ENCODE measurements at regions not wholly inside any gene's neighbourhood (a gene's known extent, or its start where the extent isn't known, plus 50 kb on each side); places are given as distances from the start of the nearest gene placed in this dataset.

DNA sequence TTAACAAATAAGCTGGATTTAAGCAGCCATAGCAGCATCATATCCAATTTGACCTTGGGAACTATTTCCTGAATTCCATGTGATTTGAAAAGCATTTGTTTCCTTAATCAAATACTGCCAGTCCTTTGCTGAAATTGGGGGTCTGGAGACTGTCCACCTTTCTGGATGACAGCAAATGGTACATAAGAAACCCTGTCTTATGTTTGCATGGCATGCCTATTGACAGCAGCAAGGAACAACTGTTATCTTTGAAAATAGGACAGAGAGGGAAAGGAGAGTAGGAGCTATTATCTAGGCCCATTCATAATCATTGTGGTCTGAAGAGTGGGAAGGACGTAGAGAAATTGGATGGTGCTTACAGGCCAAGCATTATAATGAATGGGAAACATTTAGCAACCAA lies 129.2 kb upstream of the CTNNA2 start:
- DNase-seq (ENCODE audit: low read depth in 1 of 2, low spot score in 1 of 2), result no peak
- TF ChIP-seq GABPA (IDR thresholded peaks at IDR 0.05; ENCODE audit: low read depth) (no peak), SPI1 (IDR thresholded peaks at IDR 0.05; ENCODE audit: borderline replicate concordance, low read depth) (no peak), CTCF (IDR thresholded peaks at IDR 0.05; ENCODE audit: insufficient read depth, low read length) (no peak), POLR2AphosphoS5 (IDR thresholded peaks at IDR 0.05; ENCODE audit: low read depth) (no peak)
- TF ChIP-seq, protein P1, sequence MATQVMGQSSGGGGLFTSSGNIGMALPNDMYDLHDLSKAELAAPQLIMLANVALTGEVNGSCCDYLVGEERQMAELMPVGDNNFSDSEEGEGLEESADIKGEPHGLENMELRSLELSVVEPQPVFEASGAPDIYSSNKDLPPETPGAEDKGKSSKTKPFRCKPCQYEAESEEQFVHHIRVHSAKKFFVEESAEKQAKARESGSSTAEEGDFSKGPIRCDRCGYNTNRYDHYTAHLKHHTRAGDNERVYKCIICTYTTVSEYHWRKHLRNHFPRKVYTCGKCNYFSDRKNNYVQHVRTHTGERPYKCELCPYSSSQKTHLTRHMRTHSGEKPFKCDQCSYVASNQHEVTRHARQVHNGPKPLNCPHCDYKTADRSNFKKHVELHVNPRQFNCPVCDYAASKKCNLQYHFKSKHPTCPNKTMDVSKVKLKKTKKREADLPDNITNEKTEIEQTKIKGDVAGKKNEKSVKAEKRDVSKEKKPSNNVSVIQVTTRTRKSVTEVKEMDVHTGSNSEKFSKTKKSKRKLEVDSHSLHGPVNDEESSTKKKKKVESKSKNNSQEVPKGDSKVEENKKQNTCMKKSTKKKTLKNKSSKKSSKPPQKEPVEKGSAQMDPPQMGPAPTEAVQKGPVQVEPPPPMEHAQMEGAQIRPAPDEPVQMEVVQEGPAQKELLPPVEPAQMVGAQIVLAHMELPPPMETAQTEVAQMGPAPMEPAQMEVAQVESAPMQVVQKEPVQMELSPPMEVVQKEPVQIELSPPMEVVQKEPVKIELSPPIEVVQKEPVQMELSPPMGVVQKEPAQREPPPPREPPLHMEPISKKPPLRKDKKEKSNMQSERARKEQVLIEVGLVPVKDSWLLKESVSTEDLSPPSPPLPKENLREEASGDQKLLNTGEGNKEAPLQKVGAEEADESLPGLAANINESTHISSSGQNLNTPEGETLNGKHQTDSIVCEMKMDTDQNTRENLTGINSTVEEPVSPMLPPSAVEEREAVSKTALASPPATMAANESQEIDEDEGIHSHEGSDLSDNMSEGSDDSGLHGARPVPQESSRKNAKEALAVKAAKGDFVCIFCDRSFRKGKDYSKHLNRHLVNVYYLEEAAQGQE (IDR thresholded peaks at IDR 0.05; ENCODE audit: insufficient replicate concordance, low read depth), result no peak
- Histone ChIP-seq H3K27me3 (ENCODE audit: insufficient read depth, poor library complexity, severe bottlenecking) (no peaks in the 10 kb centered on the region), H3K4me3 (replicated peaks; ENCODE audit: insufficient read depth, low read length) (no peak overlapping the region), H3K27ac (replicated peaks) (no peak overlapping the region)

DNA sequence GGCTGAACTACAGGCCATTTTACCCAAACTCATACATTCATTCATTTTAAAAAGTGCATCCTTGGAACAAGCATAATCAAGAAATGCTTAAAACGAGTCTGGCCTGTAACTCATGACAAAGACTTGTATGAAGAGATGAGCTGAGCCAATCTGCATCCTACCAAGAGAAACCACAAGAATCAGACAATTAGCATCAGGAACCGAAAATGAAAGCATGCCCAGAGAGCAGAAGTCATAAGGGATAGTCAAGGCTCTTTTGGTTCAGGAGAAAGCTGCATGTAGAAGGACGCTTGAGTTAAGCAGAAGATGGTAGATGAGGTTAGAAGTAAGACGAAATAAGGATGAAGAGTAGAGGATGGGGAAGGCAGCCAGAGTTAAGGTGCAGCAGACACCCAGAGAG lies 137.0 kb upstream of the CTNNA2 start:
- no peak for DNase-seq (ENCODE audit: low read depth in 1 of 2, low spot score in 1 of 2)
- TF ChIP-seq CTCF (IDR thresholded peaks at IDR 0.05; ENCODE audit: insufficient read depth, low read length) (no peak), POLR2AphosphoS5 (IDR thresholded peaks at IDR 0.05; ENCODE audit: low read depth) (no peak), GABPA (IDR thresholded peaks at IDR 0.05; ENCODE audit: low read depth) (no peak), SPI1 (IDR thresholded peaks at IDR 0.05; ENCODE audit: borderline replicate concordance, low read depth) (no peak)
- TF ChIP-seq, protein P1 (IDR thresholded peaks at IDR 0.05; ENCODE audit: insufficient replicate concordance, low read depth), result no peak

DNA sequence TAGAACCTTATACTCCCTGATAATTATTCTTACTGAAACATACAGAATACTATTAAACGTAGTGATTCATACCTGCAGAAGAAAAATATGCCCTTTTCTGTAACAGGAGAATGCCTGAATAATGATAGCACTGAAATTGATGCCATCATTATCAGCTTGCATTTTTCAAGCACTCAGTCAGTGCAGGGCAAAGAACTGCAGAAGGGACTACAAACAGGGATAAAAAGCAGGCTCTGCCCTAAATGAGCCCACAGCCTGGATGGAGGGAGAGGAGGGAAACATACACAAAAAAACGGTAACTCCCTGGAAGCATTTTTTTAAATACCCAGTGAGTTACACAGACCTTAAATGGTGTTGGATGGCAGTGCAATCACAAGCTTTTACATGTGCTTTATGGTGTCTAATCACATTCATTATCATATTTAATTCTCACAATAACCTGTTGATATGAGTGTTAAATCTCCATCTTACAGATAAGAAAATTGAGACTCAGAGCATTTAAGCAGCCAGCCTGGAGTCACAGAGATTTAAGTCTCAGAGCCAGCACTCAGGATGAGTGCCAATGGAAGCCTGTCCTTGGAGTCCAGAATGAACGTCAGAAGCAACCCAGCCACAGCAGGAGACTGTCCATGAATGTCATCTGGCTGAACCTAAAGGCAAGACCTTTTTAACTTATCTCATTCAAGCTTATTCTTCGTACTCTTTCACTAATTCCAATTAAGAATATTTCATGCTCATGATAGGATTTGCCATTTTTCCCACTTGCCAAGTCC lies 139.3 kb upstream of the CTNNA2 start:
- no peak for DNase-seq (ENCODE audit: low read depth in 1 of 2, low spot score in 1 of 2)
- Histone ChIP-seq H3K27ac (replicated peaks) (no peak overlapping the region), H3K27me3 (ENCODE audit: insufficient read depth, poor library complexity, severe bottlenecking) (no peaks in the 10 kb centered on the region), H3K4me3 (replicated peaks; ENCODE audit: insufficient read depth, low read length) (no peak overlapping the region)
- TF ChIP-seq POLR2AphosphoS5 (IDR thresholded peaks at IDR 0.05; ENCODE audit: low read depth) (no peak), GABPA (IDR thresholded peaks at IDR 0.05; ENCODE audit: low read depth) (no peak), SPI1 (IDR thresholded peaks at IDR 0.05; ENCODE audit: borderline replicate concordance, low read depth) (no peak), CTCF (IDR thresholded peaks at IDR 0.05; ENCODE audit: insufficient read depth, low read length) (no peak)
- TF ChIP-seq, protein P1 (IDR thresholded peaks at IDR 0.05; ENCODE audit: insufficient replicate concordance, low read depth), result no peak

More for the DNA sequence above, 137.0 kb upstream of the CTNNA2 start:
- Histone ChIP-seq H3K4me3 (replicated peaks; ENCODE audit: insufficient read depth, low read length) (no peak overlapping the region), H3K27me3 (ENCODE audit: insufficient read depth, poor library complexity, severe bottlenecking) (no peaks in the 10 kb centered on the region), H3K27ac (replicated peaks) (no peak overlapping the region)
